IPS-15b (cell line): ENCODE measurements at regions not wholly inside any gene's neighbourhood (a gene's known extent, or its start where the extent isn't known, plus 50 kb on each side); places are given as distances from the start of the nearest gene placed in this dataset.

Source experiments
- H3K27me3 ChIP-seq: one replicate; pipeline ENCODE4 v1.6.1; 2013; ENCODE audit warnings: low read length; ENCODE audit not compliant: control insufficient read depth, insufficient read depth
- H3K36me3 ChIP-seq: one replicate; pipeline ENCODE4 v1.6.1; 2013; ENCODE audit warnings: low read length; ENCODE audit not compliant: control insufficient read depth, insufficient read depth
- H3K4me1 ChIP-seq: one replicate; pipeline ENCODE4 v1.6.1; 2013; ENCODE audit warnings: mild to moderate bottlenecking, low read length; ENCODE audit not compliant: control insufficient read depth, insufficient read depth
- H3K4me3 ChIP-seq: one replicate; pipeline ENCODE4 v1.5.1; 2013; ENCODE audit warnings: low read depth, low read length
- H3K9ac ChIP-seq: one replicate; pipeline ENCODE4 v1.6.1; 2013; ENCODE audit warnings: low read depth, mild to moderate bottlenecking, low read length
- H3K9me3 ChIP-seq: one replicate; pipeline ENCODE4 v1.6.1; 2013; ENCODE audit warnings: mild to moderate bottlenecking, low read length; ENCODE audit not compliant: control insufficient read depth, insufficient read depth

DNA sequence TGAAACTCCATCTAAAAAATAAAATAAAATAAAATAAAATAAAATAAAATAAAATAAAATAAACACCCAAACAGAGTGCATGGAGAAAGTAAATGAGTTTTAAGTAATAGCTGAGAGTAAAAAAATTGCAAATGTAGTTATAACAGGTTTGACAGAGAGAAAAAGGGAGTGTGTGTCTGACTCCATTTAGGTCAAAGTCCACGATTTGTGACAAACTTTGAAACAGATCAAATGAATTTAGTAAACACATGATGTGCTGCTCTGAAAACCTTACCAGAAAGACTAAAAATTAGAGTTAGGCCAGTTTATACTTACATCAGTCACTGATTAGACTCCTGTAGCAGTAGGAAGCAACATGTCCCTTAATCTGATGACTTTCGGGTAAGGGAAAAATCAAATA lies 346.6 kb downstream of the PARP8 start:
- no peaks in the 10 kb centered on the region for H3K27me3 ChIP-seq
- H3K9ac ChIP-seq, result no peak overlapping the region
- no peaks in the 10 kb centered on the region for H3K36me3 ChIP-seq
- H3K4me3 ChIP-seq, result no peak overlapping the region
- H3K9me3 ChIP-seq, result no peaks in the 10 kb centered on the region
- no peaks in the 10 kb centered on the region for H3K4me1 ChIP-seq

- Histone ChIP-seq H3K36me3 (no peaks in the 10 kb centered on the region), H3K9ac (no peak overlapping the region), H3K9me3 (no peaks in the 10 kb centered on the region), H3K4me1 (no peaks in the 10 kb centered on the region), H3K27me3 (no peaks in the 10 kb centered on the region), H3K4me3 (no peak overlapping the region)
Measured at GRCh38 chr5:51018423-51018822, 352.0 kb downstream of the PARP8 start.

GRCh38 chr5:51024263-51024662 lies 357.8 kb downstream of the PARP8 start:
- Histone ChIP-seq H3K9me3 (no peaks in the 10 kb centered on the region), H3K9ac (no peak overlapping the region)

DNA sequence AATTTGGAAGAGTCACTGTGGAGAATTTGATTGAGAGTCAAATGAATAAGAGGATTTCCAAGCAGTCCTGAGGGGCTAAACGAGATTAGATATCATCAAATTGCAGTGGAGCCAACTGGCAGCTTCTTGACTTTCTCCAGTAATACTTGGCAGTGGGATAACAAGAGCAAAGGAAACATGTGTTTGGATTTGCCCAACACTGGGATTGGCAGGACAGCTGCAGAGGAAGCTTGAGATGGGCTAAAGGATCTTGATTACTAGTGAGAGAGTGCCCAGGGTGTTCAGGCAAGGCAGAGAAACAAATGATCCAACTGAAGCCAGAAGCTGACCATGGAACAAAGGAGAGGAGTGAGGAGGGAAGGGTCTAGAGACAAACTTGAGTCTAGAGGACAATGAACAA lies 356.0 kb upstream of the ISL1 start:
- Histone ChIP-seq H3K36me3 (no peaks in the 10 kb centered on the region), H3K9ac (no peak overlapping the region), H3K4me3 (no peak overlapping the region), H3K27me3 (no peaks in the 10 kb centered on the region), H3K9me3 (no peaks in the 10 kb centered on the region), H3K4me1 (no peaks in the 10 kb centered on the region)

More at GRCh38 chr5:51024263-51024662, 357.8 kb downstream of the PARP8 start:
- H3K4me3 ChIP-seq, result no peak overlapping the region
- no peaks in the 10 kb centered on the region for H3K27me3 ChIP-seq
- no peaks in the 10 kb centered on the region for H3K4me1 ChIP-seq
- H3K36me3 ChIP-seq, result no peaks in the 10 kb centered on the region

GRCh38 chr5:51028394-51028793 lies 354.9 kb upstream of the ISL1 start:
- no peak overlapping the region for H3K9ac ChIP-seq
- H3K4me3 ChIP-seq, result no peak overlapping the region
- no peaks in the 10 kb centered on the region for H3K27me3 ChIP-seq
- no peaks in the 10 kb centered on the region for H3K36me3 ChIP-seq
- H3K4me1 ChIP-seq, result no peaks in the 10 kb centered on the region
- no peaks in the 10 kb centered on the region for H3K9me3 ChIP-seq

DNA sequence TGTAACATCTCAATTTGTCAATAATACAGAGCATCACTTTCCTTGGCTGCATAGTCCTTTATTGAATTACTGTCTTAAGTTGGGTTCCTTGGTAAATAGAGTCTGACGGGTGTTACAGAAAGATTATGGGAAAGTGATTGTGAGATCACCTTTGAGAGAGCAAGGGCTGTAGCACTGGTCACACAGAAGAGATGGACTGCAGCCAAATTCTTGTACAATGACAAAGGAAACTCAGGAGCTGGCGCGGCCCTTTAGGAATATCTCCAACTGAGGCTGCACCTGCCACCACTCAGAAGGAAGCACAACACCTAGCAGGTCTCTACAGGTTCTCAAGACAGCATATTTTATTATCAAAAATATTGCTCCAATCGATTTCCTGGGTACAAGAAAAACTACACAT lies 350.0 kb upstream of the ISL1 start:
- no peaks in the 10 kb centered on the region for H3K36me3 ChIP-seq

DNA sequence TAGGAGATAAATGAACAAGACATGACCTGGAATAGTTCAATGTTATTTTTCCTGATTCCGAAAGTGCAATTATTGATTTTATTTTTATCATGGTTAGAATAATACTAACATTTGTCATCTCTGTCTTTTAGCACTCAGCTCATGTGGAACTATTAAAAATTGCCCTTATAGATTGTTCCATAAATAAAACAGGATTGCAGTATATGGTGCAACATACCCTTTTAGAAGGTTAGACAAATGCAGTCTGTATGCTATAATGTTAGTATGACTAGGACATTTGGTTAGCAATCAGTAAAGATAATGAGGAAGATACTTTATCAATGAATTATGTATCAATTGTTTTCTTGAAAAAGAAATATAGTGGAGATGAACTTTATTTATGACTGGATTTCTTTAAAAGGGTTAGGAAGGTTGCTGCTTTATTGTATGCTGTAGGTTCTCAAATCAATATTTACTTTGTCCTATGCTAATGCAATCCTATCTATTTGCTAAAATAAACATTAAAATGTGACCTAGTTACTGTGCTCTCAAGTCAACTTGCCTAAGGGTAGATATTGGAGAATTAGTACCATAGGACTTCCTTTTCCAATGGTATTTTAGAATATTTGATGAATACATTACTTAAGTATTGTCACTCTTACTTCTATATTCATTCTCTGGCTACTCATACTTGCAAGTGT lies 348.9 kb upstream of the ISL1 start:
- H3K36me3 ChIP-seq, result no peaks in the 10 kb centered on the region
- peaks cover 4% of the 10 kb centered on the region for H3K4me1 ChIP-seq
- no peak overlapping the region for H3K9ac ChIP-seq
- no peaks in the 10 kb centered on the region for H3K9me3 ChIP-seq
- H3K27me3 ChIP-seq, result no peaks in the 10 kb centered on the region
- no peak overlapping the region for H3K4me3 ChIP-seq

More for the DNA sequence above, 350.0 kb upstream of the ISL1 start:
- no peaks in the 10 kb centered on the region for H3K9me3 ChIP-seq
- no peaks in the 10 kb centered on the region for H3K27me3 ChIP-seq
- H3K4me3 ChIP-seq, result no peak overlapping the region
- H3K4me1 ChIP-seq, result no peaks in the 10 kb centered on the region
- H3K9ac ChIP-seq, result no peak overlapping the region

DNA sequence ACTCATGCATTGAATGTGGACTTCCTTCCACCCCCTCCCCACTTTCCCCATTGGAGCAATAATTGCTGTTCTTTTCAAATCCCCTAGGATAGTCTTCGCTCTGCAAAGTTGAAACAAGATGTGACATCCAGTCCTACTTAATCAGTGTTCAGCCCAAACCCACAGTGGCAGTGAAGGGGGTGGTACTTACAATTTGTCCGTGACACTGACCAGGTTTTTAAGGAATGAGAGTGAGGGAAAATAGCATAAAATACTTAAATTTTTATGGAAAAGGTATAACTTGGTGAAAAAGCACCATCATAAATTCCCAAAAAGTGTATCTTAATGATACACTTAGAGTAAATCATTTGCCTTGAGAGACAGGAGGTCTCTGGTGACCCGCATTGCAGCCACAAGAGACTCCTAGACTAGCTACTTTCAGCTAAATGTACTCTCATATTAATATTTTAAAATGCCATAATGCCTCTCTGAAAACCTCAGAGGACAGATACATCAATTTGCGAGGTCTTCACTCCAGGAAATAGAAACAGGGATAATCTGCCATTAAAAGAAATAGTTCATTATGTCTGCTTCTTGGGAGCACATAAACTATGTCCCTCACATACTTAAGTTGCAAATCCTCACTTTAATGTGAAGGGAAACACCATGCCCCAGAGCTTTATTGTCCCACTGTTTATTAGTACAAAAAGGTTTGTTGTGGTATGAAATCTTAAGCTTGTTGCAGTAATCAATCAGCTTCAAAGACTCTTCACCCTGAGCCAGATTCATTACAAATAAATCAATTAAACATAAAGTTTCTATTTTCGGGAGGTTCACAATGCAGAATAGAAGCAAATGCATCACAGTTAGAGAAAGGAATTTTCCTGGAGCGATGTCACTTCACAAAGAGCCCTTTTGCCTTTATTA lies 343.6 kb upstream of the ISL1 start:
- Histone ChIP-seq H3K27me3 (no peaks in the 10 kb centered on the region), H3K9ac (no peak overlapping the region), H3K9me3 (no peaks in the 10 kb centered on the region), H3K4me1 (peaks cover 4% of the 10 kb centered on the region), H3K36me3 (no peaks in the 10 kb centered on the region), H3K4me3 (no peak overlapping the region)

GRCh38 chr5:51043745-51044144 lies 339.5 kb upstream of the ISL1 start:
- Histone ChIP-seq H3K9ac (no peak overlapping the region), H3K36me3 (no peaks in the 10 kb centered on the region), H3K4me1 (no peaks in the 10 kb centered on the region), H3K9me3 (no peaks in the 10 kb centered on the region), H3K27me3 (no peaks in the 10 kb centered on the region), H3K4me3 (no peak overlapping the region)

DNA sequence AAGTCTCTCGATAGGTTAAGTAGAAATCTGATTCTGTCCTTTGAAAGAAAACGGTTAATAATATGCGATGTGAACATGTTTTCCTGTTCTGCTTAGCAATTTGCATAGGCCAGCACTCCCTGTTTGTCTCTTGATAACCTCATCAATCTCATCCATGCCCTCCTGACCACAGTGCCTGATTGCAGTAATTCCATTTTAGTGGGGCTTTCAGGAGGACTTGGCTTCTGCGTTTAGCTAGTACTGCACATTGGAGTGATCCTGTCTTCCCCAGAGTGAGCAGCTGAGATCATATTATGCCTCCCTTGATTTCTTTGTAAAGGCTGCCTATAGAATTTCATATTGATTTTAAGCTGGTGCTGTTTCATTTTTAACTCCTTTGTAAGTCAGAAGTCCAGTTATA lies 335.9 kb upstream of the ISL1 start:
- Histone ChIP-seq H3K4me1 (no peaks in the 10 kb centered on the region), H3K4me3 (no peak overlapping the region), H3K36me3 (no peaks in the 10 kb centered on the region), H3K9ac (no peak overlapping the region), H3K27me3 (no peaks in the 10 kb centered on the region), H3K9me3 (no peaks in the 10 kb centered on the region)

DNA sequence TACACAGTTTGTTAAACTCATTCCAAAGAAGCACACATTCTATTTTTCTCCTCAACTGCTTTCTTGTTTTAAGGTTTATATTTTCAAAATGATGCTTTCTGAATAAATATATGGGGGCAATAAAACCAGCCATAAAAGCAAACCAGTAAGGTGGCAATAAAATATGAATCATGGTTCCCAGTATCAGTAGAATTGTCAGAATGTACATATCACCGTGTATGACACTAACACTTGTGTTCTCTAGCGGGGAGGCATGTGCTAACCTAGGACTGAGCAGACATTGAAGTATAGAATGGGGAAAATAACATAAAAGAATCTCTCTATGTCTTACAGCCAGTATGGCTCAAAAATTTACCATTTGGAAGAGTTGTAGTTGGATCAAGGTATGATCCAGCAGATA lies 329.9 kb upstream of the ISL1 start:
- Histone ChIP-seq H3K9ac (no peak overlapping the region), H3K4me1 (no peaks in the 10 kb centered on the region), H3K36me3 (no peaks in the 10 kb centered on the region), H3K27me3 (no peaks in the 10 kb centered on the region), H3K9me3 (no peaks in the 10 kb centered on the region), H3K4me3 (no peak overlapping the region)

- Histone ChIP-seq H3K36me3 (no peaks in the 10 kb centered on the region), H3K4me1 (no peaks in the 10 kb centered on the region), H3K4me3 (no peak overlapping the region), H3K9me3 (no peaks in the 10 kb centered on the region), H3K9ac (no peak overlapping the region), H3K27me3 (no peaks in the 10 kb centered on the region)
Measured at GRCh38 chr5:51060953-51061352, 322.3 kb upstream of the ISL1 start.
